HCT116 (cell line): ENCODE measurements at regions not wholly inside any gene's neighbourhood (a gene's known extent, or its start where the extent isn't known, plus 50 kb on each side); places are given as distances from the start of the nearest gene placed in this dataset.

Experiments
- ATAC-seq: fragments of 200-7000 bp; cut with Tn5 transposase; 2 replicates; pipeline ENCODE4 v1.9.1; 2020; ENCODE audit warnings: mild to moderate bottlenecking, moderate library complexity
- BruUV-seq: library from RNA; stranded (reverse); fragments of 400-500 nt; replicated peaks from 2 replicates; lab custom pipeline; 2021; lab: Mats Ljungman, UMichigan
- CTCF ChIA-PET: fragments of 300-600 bp; sonication (Branson Sonifier 250); formaldehyde crosslinking; loops from one replicate; lab custom pipeline; 2021; ENCODE audit warnings: antibody characterized with exemption; lab: Charles Lee
- POLR2A ChIA-PET: fragments of 300-600, 350-600 bp; sonication (Branson Sonifier 250); formaldehyde crosslinking; loops from one replicate; lab custom pipeline; 2021; ENCODE audit warnings: antibody characterized with exemption; lab: Charles Lee
- RAD21 ChIA-PET, 2 experiments: fragments of 300-600 bp; sonication (Branson Sonifier 250); formaldehyde crosslinking; loops; one replicate each; lab custom pipeline; 2023; ENCODE audit warnings: low total read pairs in 2 of 2; ENCODE audit not compliant: uncharacterized antibody in 2 of 2, unreplicated experiment in 2 of 2, low non-redundant PET in 1 of 2; lab: Charles Lee
- DNase-seq: peaks from one replicate; pipeline ENCODE4 v3.0.0-alpha.2; 2010; ENCODE audit warnings: low read depth, low spot score
- H2AFZ ChIP-seq: fragments of 200-600 bp; shearing (Covaris generic), sonication (generic); 2 replicates; pipeline ENCODE4 v1.6.1; 2017; ENCODE audit warnings: low read depth, mixed run types, mixed read lengths, antibody characterized with exemption, low read length; ENCODE audit not compliant: poor library complexity, severe bottlenecking
- H3K27ac ChIP-seq: 2 replicates; pipeline ENCODE4 v1.5.1; 2012; ENCODE audit warnings: low read depth, low read length
- H3K27me3 ChIP-seq: fragments of 200-600 bp; sonication (generic); 2 replicates; pipeline ENCODE4 v1.6.1; 2016; ENCODE audit warnings: mixed run types, low read length, mixed read lengths; ENCODE audit not compliant: insufficient read depth
- H3K36me3 ChIP-seq, 2 experiments: fragments of 200-500 bp in 1 of 2; fragments of 200-600 bp in 1 of 2; sonication (Bioruptor generic) in 1 of 2; sonication (generic) in 1 of 2; 2 replicates each; pipeline versions ENCODE4 v1.5.1 to v1.6.1; 2014 to 2016; ENCODE audit warnings: low read length in 2 of 2, inconsistent platforms in 1 of 2, mixed read lengths in 1 of 2, mixed run types in 1 of 2; ENCODE audit not compliant: insufficient read depth in 2 of 2, control insufficient read depth in 1 of 2
- H3K4me1 ChIP-seq, 2 experiments: fragments of 200-600 bp in 1 of 2; sonication (generic) in 1 of 2; 2 replicates each; pipeline versions ENCODE4 v1.5.1 to v1.6.1; 2012 to 2017; ENCODE audit warnings: low read length in 2 of 2, inconsistent platforms in 1 of 2, mild to moderate bottlenecking in 1 of 2, mixed read lengths in 1 of 2, mixed run types in 1 of 2, moderate library complexity in 1 of 2; ENCODE audit not compliant: insufficient read depth in 2 of 2, control insufficient read depth in 1 of 2
- H3K4me2 ChIP-seq: fragments of 200-600 bp; sonication (generic); 2 replicates; pipeline ENCODE4 v1.6.1; 2017; ENCODE audit warnings: mixed run types, low read length, mixed read lengths
- H3K4me3 ChIP-seq, 2 experiments: fragments of 200-600 bp in 1 of 2; sonication (generic) in 1 of 2; replicated peaks in 1 of 2; 2 replicates each; pipeline ENCODE4 v1.5.1; 2011 to 2016; ENCODE audit warnings: low read length in 2 of 2, control low read depth in 1 of 2, low read depth in 1 of 2, mild to moderate bottlenecking in 1 of 2, mixed read lengths in 1 of 2, mixed run types in 1 of 2
- H3K79me2 ChIP-seq: fragments of 200-600 bp; sonication (generic); 2 replicates; pipeline ENCODE4 v1.6.1; 2017; ENCODE audit warnings: mild to moderate bottlenecking, mixed run types, low read length, moderate library complexity, mixed read lengths; ENCODE audit not compliant: insufficient read depth
- H3K9ac ChIP-seq: fragments of 200-600 bp; sonication (generic); 2 replicates; pipeline ENCODE4 v1.6.1; 2016; ENCODE audit warnings: low read length, mixed read lengths
- H3K9me2 ChIP-seq: fragments of 200-600 bp; sonication (generic), shearing (Covaris generic); 2 replicates; pipeline ENCODE4 v1.6.1; 2017; ENCODE audit warnings: mixed run types, mild to moderate bottlenecking, moderate library complexity; ENCODE audit not compliant: insufficient read depth
- H3K9me3 ChIP-seq, 2 experiments: fragments of 200-500 bp in 1 of 2; fragments of 200-600 bp in 1 of 2; sonication (Bioruptor generic) in 1 of 2; sonication (generic) in 1 of 2; 2 replicates each; pipeline ENCODE4 v1.6.1; 2014 to 2017; ENCODE audit warnings: low read length in 2 of 2, mixed read lengths in 2 of 2, inconsistent platforms in 1 of 2, low read depth in 1 of 2, mild to moderate bottlenecking in 1 of 2, mixed run types in 1 of 2, moderate library complexity in 1 of 2; ENCODE audit not compliant: control insufficient read depth in 1 of 2, insufficient read depth in 1 of 2
- H4K20me1 ChIP-seq: fragments of 200-600 bp; sonication (generic), shearing (Covaris generic); 2 replicates; pipeline ENCODE4 v1.6.1; 2017; ENCODE audit warnings: mixed run types, mild to moderate bottlenecking, moderate library complexity; ENCODE audit not compliant: insufficient read depth
- CEBPB ChIP-seq: IDR thresholded peaks from 2 replicates; pipeline ENCODE4 v1.6.1; 2012; ENCODE audit warnings: low read depth
- EGR1 ChIP-seq: IDR thresholded peaks from 2 replicates; pipeline ENCODE4 v1.6.1; 2012; ENCODE audit warnings: low read depth
- ELF1 ChIP-seq: IDR thresholded peaks from 2 replicates; pipeline ENCODE4 v1.6.1; 2012; ENCODE audit warnings: low read depth, borderline replicate concordance
- EZH2phosphoT487 ChIP-seq: fragments of 200-600 bp; IDR thresholded peaks from 2 replicates; pipeline ENCODE4 v1.6.1; 2018; ENCODE audit warnings: antibody characterized with exemption, borderline replicate concordance
- FOSL1 ChIP-seq: IDR thresholded peaks from 2 replicates; pipeline ENCODE4 v1.6.1; 2012; ENCODE audit warnings: low read depth
- POLR2A ChIP-seq: IDR thresholded peaks from 2 replicates; pipeline ENCODE4 v1.7.0; 2011; ENCODE audit warnings: borderline replicate concordance; ENCODE audit not compliant: insufficient read depth, insufficient read length; ENCODE audit errors: extremely low read depth
- RAD21 ChIP-seq: IDR thresholded peaks from 2 replicates; pipeline ENCODE4 v1.6.1; 2012; ENCODE audit warnings: low read depth, mild to moderate bottlenecking
- REST ChIP-seq: IDR thresholded peaks from 2 replicates; pipeline ENCODE4 v1.6.1; 2012; ENCODE audit warnings: low read depth
- SP1 ChIP-seq: IDR thresholded peaks from 2 replicates; pipeline ENCODE4 v1.6.1; 2012; ENCODE audit warnings: low read depth
- TCF7L2 ChIP-seq: IDR thresholded peaks from 2 replicates; pipeline ENCODE4 v1.7.0; 2011; ENCODE audit warnings: borderline replicate concordance, inconsistent platforms; ENCODE audit not compliant: insufficient read depth, insufficient read length; ENCODE audit errors: extremely low read depth
- YY1 ChIP-seq: IDR thresholded peaks from 2 replicates; pipeline ENCODE4 v1.6.1; 2011; ENCODE audit warnings: low read length, low read depth, moderate library complexity, mild to moderate bottlenecking; ENCODE audit not compliant: insufficient replicate concordance; ENCODE audit errors: extremely low read depth
- ZFX ChIP-seq: fragments of 450-650 bp; IDR thresholded peaks from 2 replicates; pipeline ENCODE4 v1.6.1; 2017
- intact Hi-C: fragments of 100-400 bp; cut with micrococcal nuclease; formaldehyde crosslinking; loops from 2 replicates; pipeline ENCODE4 v1.10.0; 2022
- TF ChIP-seq, protein P1 (sequence below): IDR thresholded peaks from 2 replicates; pipeline ENCODE4 v1.6.1; 2011; ENCODE audit warnings: mild to moderate bottlenecking, low read length, moderate library complexity; ENCODE audit not compliant: insufficient replicate concordance; ENCODE audit errors: extremely low read depth
- TF ChIP-seq, protein P2 (sequence below): IDR thresholded peaks from 2 replicates; pipeline ENCODE4 v1.6.1; 2012
- TF ChIP-seq, protein P3 (sequence below), 3 experiments: fragments of 200-600 bp in 1 of 3; sonication (generic) in 1 of 3; IDR thresholded peaks in 2 of 3; conservative IDR thresholded peaks in 1 of 3; 2 replicates each; pipeline ENCODE4 v1.5.1; 2012 to 2017; ENCODE audit warnings: low read depth in 2 of 3, low read length in 2 of 3, antibody characterized with exemption in 1 of 3, borderline replicate concordance in 1 of 3, control low read depth in 1 of 3, mild to moderate bottlenecking in 1 of 3, mixed read lengths in 1 of 3, mixed run types in 1 of 3, moderate library complexity in 1 of 3; ENCODE audit not compliant: insufficient read depth in 1 of 3

- intact Hi-C loops, result no loop called here
- ChIA-PET POLR2A (no interaction called here), RAD21 (no interaction called here), CTCF (no interaction called here)
- H3K27me3 ChIP-seq, result no peaks in the 10 kb centered on the region
- no peaks in the 10 kb centered on the region for H3K36me3 ChIP-seq
- DNase-seq (no peak), ATAC-seq (no peak)
- no peaks in the 10 kb centered on the region for H3K79me2 ChIP-seq
- TF ChIP-seq ELF1 (no peak), FOSL1 (no peak), TCF7L2 (no peak), CEBPB (no peak), ZFX (no peak), EZH2phosphoT487 (no peak), SP1 (no peak), RAD21 (no peak), EGR1 (no peak), POLR2A (no peak), REST (no peak), YY1 (no peak)
- TF ChIP-seq, protein P1, sequence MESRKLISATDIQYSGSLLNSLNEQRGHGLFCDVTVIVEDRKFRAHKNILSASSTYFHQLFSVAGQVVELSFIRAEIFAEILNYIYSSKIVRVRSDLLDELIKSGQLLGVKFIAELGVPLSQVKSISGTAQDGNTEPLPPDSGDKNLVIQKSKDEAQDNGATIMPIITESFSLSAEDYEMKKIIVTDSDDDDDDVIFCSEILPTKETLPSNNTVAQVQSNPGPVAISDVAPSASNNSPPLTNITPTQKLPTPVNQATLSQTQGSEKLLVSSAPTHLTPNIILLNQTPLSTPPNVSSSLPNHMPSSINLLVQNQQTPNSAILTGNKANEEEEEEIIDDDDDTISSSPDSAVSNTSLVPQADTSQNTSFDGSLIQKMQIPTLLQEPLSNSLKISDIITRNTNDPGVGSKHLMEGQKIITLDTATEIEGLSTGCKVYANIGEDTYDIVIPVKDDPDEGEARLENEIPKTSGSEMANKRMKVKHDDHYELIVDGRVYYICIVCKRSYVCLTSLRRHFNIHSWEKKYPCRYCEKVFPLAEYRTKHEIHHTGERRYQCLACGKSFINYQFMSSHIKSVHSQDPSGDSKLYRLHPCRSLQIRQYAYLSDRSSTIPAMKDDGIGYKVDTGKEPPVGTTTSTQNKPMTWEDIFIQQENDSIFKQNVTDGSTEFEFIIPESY, result no peak
- TF ChIP-seq, protein P2, sequence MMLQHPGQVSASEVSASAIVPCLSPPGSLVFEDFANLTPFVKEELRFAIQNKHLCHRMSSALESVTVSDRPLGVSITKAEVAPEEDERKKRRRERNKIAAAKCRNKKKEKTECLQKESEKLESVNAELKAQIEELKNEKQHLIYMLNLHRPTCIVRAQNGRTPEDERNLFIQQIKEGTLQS, result no peak
- TF ChIP-seq, protein P3, sequence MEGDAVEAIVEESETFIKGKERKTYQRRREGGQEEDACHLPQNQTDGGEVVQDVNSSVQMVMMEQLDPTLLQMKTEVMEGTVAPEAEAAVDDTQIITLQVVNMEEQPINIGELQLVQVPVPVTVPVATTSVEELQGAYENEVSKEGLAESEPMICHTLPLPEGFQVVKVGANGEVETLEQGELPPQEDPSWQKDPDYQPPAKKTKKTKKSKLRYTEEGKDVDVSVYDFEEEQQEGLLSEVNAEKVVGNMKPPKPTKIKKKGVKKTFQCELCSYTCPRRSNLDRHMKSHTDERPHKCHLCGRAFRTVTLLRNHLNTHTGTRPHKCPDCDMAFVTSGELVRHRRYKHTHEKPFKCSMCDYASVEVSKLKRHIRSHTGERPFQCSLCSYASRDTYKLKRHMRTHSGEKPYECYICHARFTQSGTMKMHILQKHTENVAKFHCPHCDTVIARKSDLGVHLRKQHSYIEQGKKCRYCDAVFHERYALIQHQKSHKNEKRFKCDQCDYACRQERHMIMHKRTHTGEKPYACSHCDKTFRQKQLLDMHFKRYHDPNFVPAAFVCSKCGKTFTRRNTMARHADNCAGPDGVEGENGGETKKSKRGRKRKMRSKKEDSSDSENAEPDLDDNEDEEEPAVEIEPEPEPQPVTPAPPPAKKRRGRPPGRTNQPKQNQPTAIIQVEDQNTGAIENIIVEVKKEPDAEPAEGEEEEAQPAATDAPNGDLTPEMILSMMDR (IDR thresholded peaks at IDR 0.05 in 2 of 3, conservative IDR thresholded peaks at IDR 0.05 in 1 of 3; ENCODE audit: borderline replicate concordance in 1 of 3, insufficient read depth in 1 of 3, low read depth in 2 of 3, low read length in 2 of 3), result no peak
- H3K4me2 ChIP-seq, result no peak overlapping the region
- no peak overlapping the region for H3K9ac ChIP-seq
- no peaks in the 10 kb centered on the region for H3K9me3 ChIP-seq
- H3K4me1 ChIP-seq, result no peaks in the 10 kb centered on the region
- H3K27ac ChIP-seq, result no peak overlapping the region
- H3K9me2 ChIP-seq, result no peaks in the 10 kb centered on the region
- no peak overlapping the region for H2AFZ ChIP-seq
- H4K20me1 ChIP-seq, result 0 out of 2 replicates have a peak, but pooled peaks cover 2% of the 10 kb centered on the region
- H3K4me3 ChIP-seq, result no peak overlapping the region
- no TSS peak for BruUV-seq
Measured at GRCh38 chr6:166862287-166862977, 93.9 kb downstream of the RNASET2 start.
